Spleen (tissue), 11 donors: ENCODE measurements at regions not wholly inside any gene's neighbourhood (a gene's known extent, or its start where the extent isn't known, plus 50 kb on each side); places are given as distances from the start of the nearest gene placed in this dataset.

Source experiments
- DNase-seq: peaks from one replicate; pipeline ENCODE4 v3.0.0-alpha.2; 2020
- H3K27ac ChIP-seq, 8 donors: fragments of 200-600 bp; sonication (generic) in 7 of 8; 1 replicate in 4 of 8; 2 replicates in 4 of 8; pipeline versions ENCODE4 v1.5.0 to v1.8.0; 2016 to 2021; ENCODE audit warnings: inconsistent platforms in 4 of 8, mild to moderate bottlenecking in 4 of 8, moderate library complexity in 1 of 8
- H3K27me3 ChIP-seq, 7 donors: fragments of 200-600 bp; sonication (generic) in 6 of 7; replicated peaks in 1 of 7; 1 replicate in 4 of 7; 2 replicates in 3 of 7; pipeline versions ENCODE4 v1.5.0 to v1.8.0; 2016 to 2021; ENCODE audit warnings: inconsistent platforms in 3 of 7, mild to moderate bottlenecking in 1 of 7
- H3K36me3 ChIP-seq, 6 donors: fragments of 200-600 bp; sonication (generic) in 5 of 6; 1 replicate in 4 of 6; 2 replicates in 2 of 6; pipeline versions ENCODE4 v1.5.0 to v1.8.0; 2016 to 2021; ENCODE audit warnings: inconsistent platforms in 2 of 6
- H3K4me1 ChIP-seq, 6 donors: fragments of 200-600 bp; sonication (generic) in 5 of 6; 1 replicate in 3 of 6; 2 replicates in 3 of 6; pipeline versions ENCODE4 v1.5.0 to v1.8.0; 2016 to 2021; ENCODE audit warnings: inconsistent platforms in 3 of 6
- H3K4me3 ChIP-seq, 8 donors: fragments of 200-600 bp; sonication (generic) in 7 of 8; 1 replicate in 4 of 8; 2 replicates in 4 of 8; pipeline versions ENCODE4 v1.5.0 to v1.8.0; 2016 to 2021; ENCODE audit warnings: inconsistent platforms in 4 of 8, mild to moderate bottlenecking in 4 of 8, moderate library complexity in 2 of 8
- H3K9me3 ChIP-seq, 8 donors: fragments of 200-600 bp; sonication (generic) in 7 of 8; 1 replicate in 4 of 8; 2 replicates in 4 of 8; pipeline versions ENCODE4 v1.5.0 to v1.8.0; 2016 to 2021; ENCODE audit warnings: inconsistent platforms in 4 of 8
- POLR2A ChIP-seq, 3 donors: fragments of 450-650 bp; IDR thresholded peaks; one replicate each; pipeline ENCODE4 v1.5.1; 2017; ENCODE audit warnings: antibody characterized with exemption in 3 of 3, mild to moderate bottlenecking in 1 of 3
- POLR2AphosphoS5 ChIP-seq, 3 donors: sonication (generic); formaldehyde crosslinking; IDR thresholded peaks; one replicate each; pipeline ENCODE4 v1.5.1; 2017; ENCODE audit warnings: antibody characterized with exemption in 3 of 3
- WGBS, 5 donors: extraction: QIAGEN DNeasy Blood & Tissue Kit in 3 of 5; methylation state at CpG; one replicate each; pipeline versions ENCODE4 v1.1.5 to v1.1.7; 2013 to 2018; 5-methylcytosine and 5-hydroxymethylcytosine counted together
- intact Hi-C: fragments of 100-400 bp; cut with DNase I; formaldehyde crosslinking; loops from one replicate; pipeline ENCODE4 v1.15.0; 2023; ENCODE audit warnings: low total_unique reads
- TF ChIP-seq, protein P1 (sequence below), 11 experiments: fragments of 200-600 bp in 7 of 11; fragments of 450-650 bp in 4 of 11; sonication (generic) in 4 of 11; IDR thresholded peaks in 8 of 11; conservative IDR thresholded peaks in 3 of 11; 1 replicate in 7 of 11; 2 replicates in 4 of 11; pipeline versions ENCODE4 v1.4.0 to v1.8.0; 2016 to 2021; ENCODE audit warnings: antibody characterized with exemption in 11 of 11, inconsistent platforms in 4 of 11, mild to moderate bottlenecking in 1 of 11
- donor health status: healthy with polysubstance abuse.
- donor health status: DM: no; HTN: no; CAD: no; lungs with moderate emphysema.
- donor health status: DM: no; HTN: no; CAD: no.
- donor health status: Bipolar disorder and iron deficiency.
- donor health status: healthy.
- donor health status: DM: no; HTN: no; CAD: no.
- donor health status: DM: yes; HTN: yes; CAD: no.

DNA sequence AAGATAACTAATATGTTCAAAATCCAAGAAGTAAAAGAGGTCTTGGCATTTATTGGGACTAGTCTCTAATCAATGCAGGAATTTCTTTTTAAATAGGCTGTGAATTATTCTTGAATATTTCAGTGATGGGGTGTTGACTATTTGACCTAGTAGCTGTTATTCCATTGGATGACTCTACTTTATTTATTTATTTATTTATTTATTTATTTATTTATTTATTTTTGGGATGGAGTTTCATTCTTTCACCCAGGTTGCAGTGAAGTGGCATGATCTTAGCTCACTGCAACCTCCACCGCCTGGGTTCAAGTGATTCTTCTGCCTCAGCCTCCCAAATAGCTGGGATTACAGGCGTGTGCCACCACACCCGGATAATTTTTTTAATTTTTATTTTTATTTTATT, 1227.8 kb downstream of the ZPLD1 start:
- no peak overlapping the region for H3K27ac ChIP-seq
- TF ChIP-seq POLR2AphosphoS5 (IDR thresholded peaks at IDR 0.05) (no peak), POLR2A (IDR thresholded peaks at IDR 0.05) (no peak)
- TF ChIP-seq, protein P1, sequence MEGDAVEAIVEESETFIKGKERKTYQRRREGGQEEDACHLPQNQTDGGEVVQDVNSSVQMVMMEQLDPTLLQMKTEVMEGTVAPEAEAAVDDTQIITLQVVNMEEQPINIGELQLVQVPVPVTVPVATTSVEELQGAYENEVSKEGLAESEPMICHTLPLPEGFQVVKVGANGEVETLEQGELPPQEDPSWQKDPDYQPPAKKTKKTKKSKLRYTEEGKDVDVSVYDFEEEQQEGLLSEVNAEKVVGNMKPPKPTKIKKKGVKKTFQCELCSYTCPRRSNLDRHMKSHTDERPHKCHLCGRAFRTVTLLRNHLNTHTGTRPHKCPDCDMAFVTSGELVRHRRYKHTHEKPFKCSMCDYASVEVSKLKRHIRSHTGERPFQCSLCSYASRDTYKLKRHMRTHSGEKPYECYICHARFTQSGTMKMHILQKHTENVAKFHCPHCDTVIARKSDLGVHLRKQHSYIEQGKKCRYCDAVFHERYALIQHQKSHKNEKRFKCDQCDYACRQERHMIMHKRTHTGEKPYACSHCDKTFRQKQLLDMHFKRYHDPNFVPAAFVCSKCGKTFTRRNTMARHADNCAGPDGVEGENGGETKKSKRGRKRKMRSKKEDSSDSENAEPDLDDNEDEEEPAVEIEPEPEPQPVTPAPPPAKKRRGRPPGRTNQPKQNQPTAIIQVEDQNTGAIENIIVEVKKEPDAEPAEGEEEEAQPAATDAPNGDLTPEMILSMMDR (IDR thresholded peaks at IDR 0.05 in 8 of 11, conservative IDR thresholded peaks at IDR 0.05 in 3 of 11), result no peak
- intact Hi-C loops, result no loop called here
- 87 to 100% (median 89%) methylated on average over 3 of the region's 3 CpGs for WGBS, 5 donors
- no peaks in the 10 kb centered on the region for H3K9me3 ChIP-seq
- H3K4me1 ChIP-seq, result no peaks in the 10 kb centered on the region
- no peak for DNase-seq
- H3K36me3 ChIP-seq, result no peaks in the 10 kb centered on the region
- no peaks in the 10 kb centered on the region for H3K27me3 ChIP-seq
- H3K4me3 ChIP-seq, result no peak overlapping the region

DNA sequence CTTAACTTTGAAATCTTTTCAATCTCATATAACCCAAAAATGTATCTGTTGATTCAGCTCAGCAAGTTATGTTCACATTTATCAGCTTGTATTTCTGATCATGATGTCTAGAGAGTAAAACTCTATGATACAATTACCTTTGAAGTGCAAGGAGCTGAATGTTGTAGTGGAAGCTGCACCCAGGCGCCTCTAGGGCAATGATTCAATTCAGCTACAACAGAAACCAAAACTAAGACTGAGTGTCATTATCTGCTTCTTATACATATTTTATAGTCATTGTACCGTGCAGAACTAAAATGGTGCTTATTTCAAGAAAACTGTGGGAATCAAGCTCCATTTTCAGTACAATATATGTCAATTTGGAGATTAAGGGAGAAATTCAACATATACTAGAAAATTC, 1237.5 kb downstream of the ZPLD1 start:
- Histone ChIP-seq H3K27me3 (no peaks in the 10 kb centered on the region), H3K4me3 (no peak overlapping the region), H3K36me3 (no peaks in the 10 kb centered on the region), H3K27ac (no peak overlapping the region), H3K9me3 (no peaks in the 10 kb centered on the region), H3K4me1 (no peaks in the 10 kb centered on the region)
- 74 to 88% (median 79%) methylated on average over 2 of the region's 2 CpGs for WGBS, 5 donors
- TF ChIP-seq POLR2A (IDR thresholded peaks at IDR 0.05), result no peak
- TF ChIP-seq, protein P1 (IDR thresholded peaks at IDR 0.05 in 8 of 11, conservative IDR thresholded peaks at IDR 0.05 in 3 of 11), result no peak
- TF ChIP-seq POLR2AphosphoS5 (IDR thresholded peaks at IDR 0.05), result no peak
- no peak for DNase-seq
- intact Hi-C loops, result no loop called here

DNA sequence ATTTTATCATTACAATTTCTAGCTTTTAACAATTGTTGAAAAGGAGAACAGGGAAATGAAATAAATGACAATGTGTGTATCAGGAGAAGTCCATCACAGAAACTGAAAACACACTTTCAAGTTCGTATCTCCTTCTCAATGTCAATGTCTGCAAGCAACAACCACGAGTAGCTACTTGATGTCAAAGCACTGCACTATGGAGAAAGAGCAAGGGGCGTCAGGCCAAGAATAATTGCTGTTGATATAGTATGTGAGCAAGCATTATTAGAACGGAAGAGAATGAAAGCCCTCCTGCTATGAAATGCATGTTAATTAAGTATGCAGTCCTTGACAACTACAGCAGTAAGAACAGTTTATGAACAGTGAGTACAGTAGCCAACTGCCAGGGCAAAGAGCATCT, 1250.1 kb downstream of the ZPLD1 start:
- WGBS, 5 donors, result 63 to 70% (median 66%) methylated on average over 4 of the region's 4 CpGs
- DNase-seq, result no peak
- H3K36me3 ChIP-seq, result no peaks in the 10 kb centered on the region
- intact Hi-C loops, result no loop called here
- no peak overlapping the region for H3K27ac ChIP-seq
- peaks cover 0 to 9% (median under 1%) of the 10 kb centered on the region in 8 donors for H3K9me3 ChIP-seq
- no peaks in the 10 kb centered on the region for H3K4me1 ChIP-seq
- no peaks in the 10 kb centered on the region for H3K27me3 ChIP-seq
- TF ChIP-seq, protein P1 (IDR thresholded peaks at IDR 0.05 in 8 of 11, conservative IDR thresholded peaks at IDR 0.05 in 3 of 11), result no peak
- TF ChIP-seq POLR2AphosphoS5 (IDR thresholded peaks at IDR 0.05) (no peak), POLR2A (IDR thresholded peaks at IDR 0.05) (no peak)
- no peak overlapping the region for H3K4me3 ChIP-seq

DNA sequence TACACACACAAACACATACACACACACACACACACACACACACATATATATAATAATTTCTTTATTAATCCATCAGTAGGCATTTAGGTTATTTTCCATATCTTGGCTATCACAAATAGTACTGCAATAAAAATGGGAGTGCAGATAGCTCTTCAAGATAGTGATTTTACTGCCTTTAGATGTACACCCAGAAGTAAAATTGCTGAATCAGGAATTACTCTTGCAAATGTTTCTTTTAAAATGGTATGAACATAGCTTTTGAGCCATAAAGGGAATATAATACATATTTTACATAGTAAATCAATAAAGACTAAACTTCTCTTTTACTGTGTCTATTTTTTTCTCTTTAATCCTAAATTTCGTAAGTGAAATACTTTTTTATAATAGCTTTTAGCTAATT, 1251.1 kb downstream of the ZPLD1 start:
- Histone ChIP-seq H3K4me1 (no peaks in the 10 kb centered on the region), H3K36me3 (no peaks in the 10 kb centered on the region), H3K27me3 (no peaks in the 10 kb centered on the region), H3K9me3 (peaks cover 0 to 16% (median 5%) of the 10 kb centered on the region in 8 donors), H3K27ac (no peak overlapping the region), H3K4me3 (no peak overlapping the region)
- TF ChIP-seq POLR2AphosphoS5 (IDR thresholded peaks at IDR 0.05) (no peak), POLR2A (IDR thresholded peaks at IDR 0.05) (no peak)
- TF ChIP-seq, protein P1 (IDR thresholded peaks at IDR 0.05 in 8 of 11, conservative IDR thresholded peaks at IDR 0.05 in 3 of 11), result no peak
- WGBS, 5 donors, result 0 to 80% (median 33%) methylated on average over 1 of the region's 1 CpG
- DNase-seq, result no peak
- intact Hi-C loops, result no loop called here
